ENCODE measurements at regions not wholly inside any gene's neighbourhood (a gene's known extent, or its start where the extent isn't known, plus 50 kb on each side); places are given as distances from the start of the nearest gene placed in this dataset.

- ATAC-seq: no peak
- H2AFZ ChIP-seq (ENCODE audit: low read depth, low read length, poor library complexity, severe bottlenecking): no peak overlapping the region
- H3K9ac ChIP-seq (ENCODE audit: low read length): no peak overlapping the region
- intact Hi-C loops (cut with micrococcal nuclease): no loop called here
- H3K36me3 ChIP-seq (ENCODE audit: control insufficient read depth in 1 of 2, insufficient read depth in 2 of 2, low read length in 2 of 2): no peaks in the 10 kb centered on the region
- H3K27me3 ChIP-seq (ENCODE audit: insufficient read depth, low read length): peaks cover 70% of the 10 kb centered on the region
- H3K4me3 ChIP-seq (replicated peaks in 1 of 2; ENCODE audit: low read depth in 1 of 2, low read length in 2 of 2): no peak overlapping the region
- RAD21 ChIA-PET (ENCODE audit: low non-redundant PET in 1 of 2, low total read pairs in 2 of 2, uncharacterized antibody in 2 of 2, unreplicated experiment in 2 of 2): no interaction called here
- H3K79me2 ChIP-seq (ENCODE audit: insufficient read depth, low read length): no peaks in the 10 kb centered on the region
- TF ChIP-seq EZH2phosphoT487 (IDR thresholded peaks at IDR 0.05; ENCODE audit: borderline replicate concordance) (no peak), EZH2 (IDR thresholded peaks at IDR 0.05) (no peak), REST (IDR thresholded peaks at IDR 0.05; ENCODE audit: low read depth) (no peak), CBX3 (IDR thresholded peaks at IDR 0.05; ENCODE audit: low read depth) (no peak), CTCF (IDR thresholded peaks at IDR 0.05 in 2 of 3, conservative IDR thresholded peaks at IDR 0.05 in 1 of 3; ENCODE audit: borderline replicate concordance in 1 of 3, insufficient read depth in 1 of 3, low read depth in 2 of 3, low read length in 2 of 3) (no peak), POLR2AphosphoS5 (IDR thresholded peaks at IDR 0.05; ENCODE audit: low read depth, low read length) (no peak), ZBTB33 (IDR thresholded peaks at IDR 0.05; ENCODE audit: extremely low read depth, insufficient replicate concordance, low read length) (no peak), POLR2A (IDR thresholded peaks at IDR 0.05; ENCODE audit: borderline replicate concordance, extremely low read depth, insufficient read depth, insufficient read length) (no peak), JUND (IDR thresholded peaks at IDR 0.05) (no peak), FOSL1 (IDR thresholded peaks at IDR 0.05; ENCODE audit: low read depth) (no peak), SRF (IDR thresholded peaks at IDR 0.05; ENCODE audit: low read depth) (no peak), SIN3A (IDR thresholded peaks at IDR 0.05; ENCODE audit: low read depth) (no peak), CEBPB (IDR thresholded peaks at IDR 0.05; ENCODE audit: low read depth) (no peak), YY1 (IDR thresholded peaks at IDR 0.05; ENCODE audit: extremely low read depth, insufficient replicate concordance, low read depth, low read length) (no peak), RAD21 (IDR thresholded peaks at IDR 0.05; ENCODE audit: low read depth) (no peak), ELF1 (IDR thresholded peaks at IDR 0.05; ENCODE audit: borderline replicate concordance, low read depth) (no peak), TCF7L2 (IDR thresholded peaks at IDR 0.05; ENCODE audit: borderline replicate concordance, extremely low read depth, insufficient read depth, insufficient read length) (no peak), ZFX (IDR thresholded peaks at IDR 0.05) (no peak), ZNF274 (IDR thresholded peaks at IDR 0.05; ENCODE audit: low read depth, low read length) (no peak)
- POLR2A ChIA-PET: no interaction called here
- no peak overlapping the region for H3K4me2 ChIP-seq (ENCODE audit: low read length)
- no peaks in the 10 kb centered on the region for H3K4me1 ChIP-seq (ENCODE audit: control insufficient read depth in 1 of 2, insufficient read depth in 2 of 2, low read length in 2 of 2)
- BruUV-seq (replicated peaks): no TSS peak
- no peaks in the 10 kb centered on the region for H3K9me3 ChIP-seq (ENCODE audit: control insufficient read depth in 1 of 2, insufficient read depth in 1 of 2, low read depth in 1 of 2, low read length in 2 of 2)
- H4K20me1 ChIP-seq (ENCODE audit: insufficient read depth): no peaks in the 10 kb centered on the region
- CTCF ChIA-PET: no interaction called here
- H3K9me2 ChIP-seq (ENCODE audit: insufficient read depth): no peaks in the 10 kb centered on the region
- no peak for DNase-seq (ENCODE audit: low read depth, low spot score)
- H3K27ac ChIP-seq (ENCODE audit: low read depth, low read length): no peak overlapping the region
These were observed 186.9 kb downstream of the FOXB1 start for GRCh38 chr15:60191016-60191415.

All from HCT116 (cell line).